ENCODE measurements at regions not wholly inside any gene's neighbourhood (a gene's known extent, or its start where the extent isn't known, plus 50 kb on each side); places are given as distances from the start of the nearest gene placed in this dataset.
"Not testable (repeated sequence)": the region's sequence is repeated elsewhere in the genome, so short reads cannot be mapped to it uniquely, and the experiment has no call there.

DNA sequence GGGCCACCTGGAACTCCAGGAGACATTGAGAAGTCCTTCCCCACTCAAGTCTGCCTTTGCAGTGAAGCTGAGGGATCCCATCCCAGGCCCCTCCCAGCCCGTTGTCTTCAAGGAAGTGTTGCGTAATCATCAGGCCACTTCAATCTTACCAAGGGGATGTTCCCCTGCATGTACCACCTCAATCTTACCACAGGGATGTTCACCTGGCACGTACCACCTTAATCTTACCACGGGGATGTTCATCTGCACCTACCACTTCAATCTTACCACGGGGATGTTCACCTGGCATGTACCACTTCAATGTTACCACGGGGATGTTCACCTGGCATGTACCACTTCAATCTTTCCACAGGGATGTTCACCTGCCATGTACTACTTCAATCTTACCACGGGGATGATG, 108.0 kb upstream of the SYN3 start:
- H3K27me3 Mint-ChIP-seq: no peaks in the 10 kb centered on the region
- intact Hi-C loops (cut with micrococcal nuclease): no loop called here
- H3K27ac Mint-ChIP-seq: no peak overlapping the region
- no peaks in the 10 kb centered on the region for H3K9me3 Mint-ChIP-seq
- H3K4me1 Mint-ChIP-seq: no peaks in the 10 kb centered on the region
- DNase-seq: no peak
- H3K36me3 Mint-ChIP-seq (ENCODE audit: low read depth): no peaks in the 10 kb centered on the region
- H3K4me3 Mint-ChIP-seq: no peak overlapping the region

DNA sequence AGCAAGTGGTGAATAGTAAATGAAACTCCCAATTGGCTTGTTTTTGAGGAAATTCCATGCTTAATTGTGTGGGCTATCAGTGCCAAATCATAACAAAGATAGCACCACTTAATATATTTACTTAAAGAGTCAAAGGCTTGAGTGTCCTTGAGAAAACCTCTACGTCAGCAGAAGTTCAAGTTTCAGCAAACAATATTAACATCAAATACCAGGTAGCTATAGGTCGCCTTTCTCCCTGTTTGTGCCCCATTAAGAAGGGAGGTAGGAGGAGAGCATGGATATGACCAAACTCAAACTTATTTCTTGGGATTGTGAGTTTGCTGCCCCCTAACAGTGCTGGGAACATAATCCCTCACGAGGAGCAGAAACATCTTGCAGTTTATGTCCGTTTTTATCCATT, 105.6 kb upstream of the SYN3 start:
- intact Hi-C loops (cut with micrococcal nuclease): no loop called here
- no peaks in the 10 kb centered on the region for H3K36me3 Mint-ChIP-seq (ENCODE audit: low read depth)

DNA sequence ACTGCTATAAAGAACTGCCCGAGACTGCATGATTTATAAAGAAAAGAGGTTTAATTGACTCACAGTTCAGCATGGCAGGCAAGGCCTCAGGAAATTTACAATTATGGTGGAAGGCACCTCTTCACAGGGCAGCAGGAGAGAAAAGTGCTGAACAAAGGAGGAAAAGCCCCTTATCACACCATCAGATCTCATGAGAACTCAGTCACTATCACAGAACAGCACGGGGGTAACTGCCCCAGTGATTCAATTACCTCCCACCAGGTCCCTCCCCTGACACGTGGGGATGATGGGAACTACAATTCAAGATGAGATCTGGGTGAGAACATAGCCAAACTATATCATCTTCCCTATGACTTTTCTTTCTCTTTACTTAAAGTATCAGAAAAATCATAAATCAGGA, 104.0 kb upstream of the SYN3 start:
- Mint-ChIP-seq H3K4me1 (no peaks in the 10 kb centered on the region), H3K27me3 (no peaks in the 10 kb centered on the region), H3K4me3 (no peak overlapping the region), H3K27ac (no peak overlapping the region), H3K36me3 (ENCODE audit: low read depth) (no peaks in the 10 kb centered on the region), H3K9me3 (no peaks in the 10 kb centered on the region)
- no peak for DNase-seq
- intact Hi-C loops (cut with micrococcal nuclease): no loop called here

More for the DNA sequence above, 105.6 kb upstream of the SYN3 start:
- Mint-ChIP-seq H3K9me3 (no peaks in the 10 kb centered on the region), H3K4me1 (no peaks in the 10 kb centered on the region), H3K4me3 (no peak overlapping the region), H3K27me3 (no peaks in the 10 kb centered on the region), H3K27ac (no peak overlapping the region)
- no peak for DNase-seq

DNA sequence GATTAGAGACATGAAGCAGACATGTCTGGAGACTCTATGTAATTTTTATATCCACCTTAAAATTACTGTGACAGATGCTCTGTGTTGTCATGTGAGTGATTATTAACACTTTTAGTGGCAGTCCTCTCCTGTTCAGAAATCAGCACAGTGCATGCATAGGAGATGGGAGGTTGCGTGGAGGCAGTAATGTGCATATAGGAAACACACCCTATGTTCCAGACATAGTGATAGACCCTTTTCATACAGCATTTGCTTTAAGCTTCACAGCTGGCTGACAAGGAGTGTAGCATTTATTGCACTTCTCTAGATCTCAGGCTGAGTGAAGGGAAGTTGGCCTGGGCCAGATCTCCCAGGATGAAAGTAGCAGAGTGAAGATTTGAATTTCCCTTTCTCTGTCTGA, 102.3 kb upstream of the SYN3 start:
- DNase-seq: no peak
- no peaks in the 10 kb centered on the region for H3K4me1 Mint-ChIP-seq
- H3K36me3 Mint-ChIP-seq (ENCODE audit: low read depth): no peaks in the 10 kb centered on the region
- H3K4me3 Mint-ChIP-seq: no peak overlapping the region
- no peak overlapping the region for H3K27ac Mint-ChIP-seq
- no peaks in the 10 kb centered on the region for H3K27me3 Mint-ChIP-seq
- intact Hi-C loops (cut with micrococcal nuclease): no loop called here
- peaks cover 7% of the 10 kb centered on the region for H3K9me3 Mint-ChIP-seq

- H3K4me3 Mint-ChIP-seq; H3K27me3 Mint-ChIP-seq; H3K36me3 Mint-ChIP-seq (ENCODE audit: low read depth); H3K27ac Mint-ChIP-seq; DNase-seq; intact Hi-C loops (cut with micrococcal nuclease); H3K4me1 Mint-ChIP-seq: not testable (repeated sequence)
- peaks cover 14% of the 10 kb centered on the region for H3K9me3 Mint-ChIP-seq
Observed at GRCh38 chr22:33154967-33155366, 96.8 kb upstream of the SYN3 start.

DNA sequence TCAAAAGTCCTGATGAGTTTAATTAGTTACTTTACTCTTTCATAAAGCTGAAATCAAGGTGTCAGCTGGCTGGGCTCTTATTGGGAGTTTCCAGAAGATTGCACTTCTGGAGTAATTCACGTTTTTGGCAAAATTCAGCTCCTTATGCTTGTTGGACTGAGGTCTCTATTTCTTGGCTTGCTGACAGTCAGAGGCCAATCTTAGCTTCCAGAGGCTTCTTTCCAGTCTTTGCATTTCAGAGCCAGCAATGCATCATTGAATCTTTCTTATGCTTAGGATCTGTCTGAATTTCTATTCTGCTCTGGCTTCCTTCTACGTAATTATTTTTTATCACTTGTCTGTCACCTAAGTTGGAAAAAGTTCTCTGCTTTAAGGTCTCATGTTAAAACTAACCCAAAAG, 91.4 kb upstream of the SYN3 start:
- intact Hi-C loops (cut with micrococcal nuclease): no loop called here
- no peak for DNase-seq
- Mint-ChIP-seq H3K9me3 (no peaks in the 10 kb centered on the region), H3K4me3 (no peak overlapping the region), H3K27ac (no peak overlapping the region), H3K36me3 (ENCODE audit: low read depth) (no peaks in the 10 kb centered on the region), H3K4me1 (no peaks in the 10 kb centered on the region), H3K27me3 (no peaks in the 10 kb centered on the region)

- Mint-ChIP-seq H3K27me3 (no peaks in the 10 kb centered on the region), H3K27ac (no peak overlapping the region), H3K4me3 (no peak overlapping the region), H3K4me1 (no peaks in the 10 kb centered on the region), H3K9me3 (no peaks in the 10 kb centered on the region), H3K36me3 (ENCODE audit: low read depth) (no peaks in the 10 kb centered on the region)
- intact Hi-C loops (cut with micrococcal nuclease): no loop called here
- no peak for DNase-seq
Observed at GRCh38 chr22:33144721-33145120, 86.5 kb upstream of the SYN3 start.

DNA sequence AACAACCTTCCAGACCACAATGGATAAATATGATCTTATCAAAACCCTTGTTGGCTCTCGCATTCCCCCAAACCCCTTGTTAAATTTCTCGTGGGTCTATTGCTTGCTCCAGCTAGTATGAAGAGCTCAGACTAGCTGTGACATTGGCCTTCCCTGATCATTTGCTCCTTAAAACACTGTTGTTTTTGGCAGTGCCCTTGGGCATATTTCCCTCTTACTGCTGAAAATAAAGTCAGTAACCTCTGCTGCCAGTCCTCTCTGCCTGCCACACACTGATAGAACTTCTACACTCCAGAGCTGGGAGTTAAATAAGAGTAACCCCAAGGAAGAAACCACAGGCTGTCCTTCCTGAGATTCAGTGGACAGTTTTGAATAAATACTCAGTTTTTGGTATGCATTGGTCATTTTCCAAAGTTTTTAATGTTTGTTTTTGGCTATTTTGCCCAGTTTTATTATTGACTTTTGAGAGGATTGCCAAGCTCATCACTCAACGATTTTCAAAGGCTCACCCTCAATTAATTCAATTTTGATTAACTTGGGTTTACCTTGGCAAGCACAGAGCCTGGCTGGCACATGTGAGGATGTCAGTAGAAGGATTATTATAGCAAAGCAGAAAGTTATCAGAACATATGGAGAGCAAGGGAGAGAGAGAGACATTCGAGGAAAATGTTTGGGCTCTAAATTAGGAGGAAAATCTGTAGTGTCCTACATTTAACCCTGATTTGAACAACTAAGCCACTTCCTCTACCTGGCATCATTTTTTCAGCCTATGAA, 84.3 kb upstream of the SYN3 start:
- H3K36me3 Mint-ChIP-seq (ENCODE audit: low read depth): no peaks in the 10 kb centered on the region
- intact Hi-C loops (cut with micrococcal nuclease): no loop called here
- no peak overlapping the region for H3K27ac Mint-ChIP-seq
- no peaks in the 10 kb centered on the region for H3K4me1 Mint-ChIP-seq
- no peaks in the 10 kb centered on the region for H3K27me3 Mint-ChIP-seq
- no peak for DNase-seq
- no peaks in the 10 kb centered on the region for H3K9me3 Mint-ChIP-seq
- H3K4me3 Mint-ChIP-seq: no peak overlapping the region

DNA sequence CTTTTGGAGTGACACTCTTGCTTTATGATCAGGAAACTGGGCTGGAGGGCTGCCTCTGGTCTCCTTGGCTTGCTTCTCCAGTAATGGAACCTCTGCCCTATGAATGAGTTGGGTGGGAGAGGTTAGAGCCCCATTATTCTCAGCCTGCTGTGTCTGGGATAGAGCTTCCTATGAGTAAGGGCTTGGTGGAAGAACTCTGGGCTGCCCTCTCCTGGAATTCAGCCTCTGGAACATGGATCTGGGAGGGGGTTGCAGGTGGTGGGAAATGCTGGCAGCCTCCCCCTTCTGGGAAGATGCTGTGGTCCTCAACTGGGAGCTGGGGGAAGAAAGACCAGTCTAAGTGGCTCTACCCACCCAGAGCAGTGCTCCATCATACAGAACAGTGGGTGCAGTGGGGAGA, 81.8 kb upstream of the SYN3 start:
- Mint-ChIP-seq H3K4me1 (no peaks in the 10 kb centered on the region), H3K9me3 (peaks cover 4% of the 10 kb centered on the region), H3K36me3 (ENCODE audit: low read depth) (no peaks in the 10 kb centered on the region), H3K27ac (no peak overlapping the region), H3K4me3 (no peak overlapping the region), H3K27me3 (no peaks in the 10 kb centered on the region)
- intact Hi-C loops (cut with micrococcal nuclease): no loop called here
- DNase-seq: no peak

GRCh38 chr22:33138333-33138732, 80.2 kb upstream of the SYN3 start:
- H3K36me3 Mint-ChIP-seq (ENCODE audit: low read depth); H3K4me3 Mint-ChIP-seq; intact Hi-C loops (cut with micrococcal nuclease); H3K27ac Mint-ChIP-seq; H3K9me3 Mint-ChIP-seq; DNase-seq; H3K4me1 Mint-ChIP-seq; H3K27me3 Mint-ChIP-seq: not testable (repeated sequence)

GRCh38 chr22:33130473-33130872, 72.3 kb upstream of the SYN3 start:
- no peak overlapping the region for H3K4me3 Mint-ChIP-seq
- no peak overlapping the region for H3K27ac Mint-ChIP-seq
- H3K9me3 Mint-ChIP-seq: no peaks in the 10 kb centered on the region
- no peaks in the 10 kb centered on the region for H3K4me1 Mint-ChIP-seq
- no peaks in the 10 kb centered on the region for H3K27me3 Mint-ChIP-seq
- peak; percentile 34 for DNase-seq
- no peaks in the 10 kb centered on the region for H3K36me3 Mint-ChIP-seq (ENCODE audit: low read depth)
- intact Hi-C loops (cut with micrococcal nuclease): no loop called here

DNA sequence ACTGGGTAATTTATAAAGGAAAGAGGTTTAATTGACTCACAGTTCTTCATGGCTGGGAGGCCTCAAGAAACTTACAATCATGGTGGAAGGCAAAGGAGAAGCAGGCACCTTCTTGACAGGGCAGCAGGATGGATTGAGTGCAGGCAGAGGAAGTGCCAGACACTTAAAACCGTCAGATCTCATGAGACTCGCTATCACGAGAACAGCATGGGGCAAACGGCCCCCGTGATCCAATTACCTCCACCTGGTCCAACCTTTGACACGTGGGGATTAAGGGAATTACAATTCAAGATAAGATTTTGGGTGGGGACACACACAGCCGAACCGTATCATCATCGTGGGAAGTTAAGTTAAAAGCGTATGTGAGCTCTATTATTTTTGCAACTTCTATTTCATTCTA, 71.4 kb upstream of the SYN3 start:
- no peak overlapping the region for H3K4me3 Mint-ChIP-seq
- intact Hi-C loops (cut with micrococcal nuclease): no loop called here
- no peak overlapping the region for H3K27ac Mint-ChIP-seq
- no peaks in the 10 kb centered on the region for H3K9me3 Mint-ChIP-seq
- H3K4me1 Mint-ChIP-seq: no peaks in the 10 kb centered on the region
- H3K36me3 Mint-ChIP-seq (ENCODE audit: low read depth): no peaks in the 10 kb centered on the region
- DNase-seq: no peak
- H3K27me3 Mint-ChIP-seq: no peaks in the 10 kb centered on the region

DNA sequence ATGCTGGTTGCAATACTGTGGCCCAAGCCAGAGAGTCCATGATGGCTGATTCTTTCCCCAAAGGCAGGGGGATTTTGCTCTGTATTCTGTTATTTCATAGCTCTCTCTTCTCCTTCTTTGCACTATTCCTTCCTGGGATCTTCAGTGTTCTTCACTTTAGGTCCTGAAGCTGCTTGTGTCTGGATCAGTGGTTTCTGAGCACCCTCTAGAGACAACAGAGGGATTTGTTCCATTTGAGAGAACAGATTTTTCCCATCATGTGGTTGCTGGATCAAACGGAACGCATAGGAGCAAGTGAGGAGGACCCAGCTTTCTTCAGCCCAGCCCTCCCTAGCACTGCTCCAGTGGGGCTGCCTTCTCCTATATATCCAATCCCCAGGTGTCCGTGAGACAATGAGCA, 68.7 kb upstream of the SYN3 start:
- Mint-ChIP-seq H3K4me1 (no peaks in the 10 kb centered on the region), H3K36me3 (ENCODE audit: low read depth) (no peaks in the 10 kb centered on the region), H3K9me3 (peaks cover 5% of the 10 kb centered on the region), H3K27ac (no peak overlapping the region), H3K4me3 (no peak overlapping the region), H3K27me3 (no peaks in the 10 kb centered on the region)
- DNase-seq: no peak
- intact Hi-C loops (cut with micrococcal nuclease): no loop called here

GRCh38 chr22:33124471-33124870, 66.3 kb upstream of the SYN3 start:
- H3K27me3 Mint-ChIP-seq: no peaks in the 10 kb centered on the region
- H3K4me3 Mint-ChIP-seq: no peak overlapping the region
- no peaks in the 10 kb centered on the region for H3K4me1 Mint-ChIP-seq
- peaks cover 5% of the 10 kb centered on the region for H3K9me3 Mint-ChIP-seq
- no peak overlapping the region for H3K27ac Mint-ChIP-seq
- intact Hi-C loops (cut with micrococcal nuclease): no loop called here
- no peaks in the 10 kb centered on the region for H3K36me3 Mint-ChIP-seq (ENCODE audit: low read depth)
- DNase-seq: peak; percentile 35

GRCh38 chr22:33122439-33122838, 64.3 kb upstream of the SYN3 start:
- H3K36me3 Mint-ChIP-seq (ENCODE audit: low read depth); intact Hi-C loops (cut with micrococcal nuclease); H3K9me3 Mint-ChIP-seq; H3K4me1 Mint-ChIP-seq; H3K4me3 Mint-ChIP-seq; H3K27me3 Mint-ChIP-seq; H3K27ac Mint-ChIP-seq: not testable (repeated sequence)
- DNase-seq: peak; percentile 49

Data from activated CD4-positive, alpha-beta T cell treated with anti-CD3 and anti-CD28 coated beads, Interleukin-2, amount 10 ng/mL, durations not matched to agents 24 days and 14 days (primary cell).